ENCODE measurements at regions not wholly inside any gene's neighbourhood (a gene's known extent, or its start where the extent isn't known, plus 50 kb on each side); places are given as distances from the start of the nearest gene placed in this dataset.

DNA sequence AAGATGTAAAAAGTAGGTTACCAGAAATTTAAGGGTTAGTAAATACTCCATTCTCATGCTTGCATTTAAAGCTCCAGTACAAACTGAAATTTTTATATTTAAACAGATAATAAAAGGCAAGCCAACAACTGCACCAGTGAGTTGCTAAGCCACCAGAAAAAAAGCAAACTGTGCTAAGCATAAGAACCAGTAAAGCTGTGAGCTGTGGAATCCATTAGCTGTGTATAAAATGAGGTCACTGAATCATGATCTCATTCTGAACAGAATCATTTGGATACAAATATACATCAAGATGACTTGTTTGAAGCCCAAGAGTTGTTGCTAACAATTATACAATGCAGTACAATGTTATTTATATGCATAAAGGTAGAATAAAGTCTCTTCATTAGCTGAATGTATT is 1312.2 kb downstream of the SI start:
- TF ChIP-seq POLR2A (IDR thresholded peaks at IDR 0.05) (no peak), CTCF (IDR thresholded peaks at IDR 0.05) (no peak)
- H3K4me1 ChIP-seq: no peaks in the 10 kb centered on the region
- no peak for ATAC-seq

DNA sequence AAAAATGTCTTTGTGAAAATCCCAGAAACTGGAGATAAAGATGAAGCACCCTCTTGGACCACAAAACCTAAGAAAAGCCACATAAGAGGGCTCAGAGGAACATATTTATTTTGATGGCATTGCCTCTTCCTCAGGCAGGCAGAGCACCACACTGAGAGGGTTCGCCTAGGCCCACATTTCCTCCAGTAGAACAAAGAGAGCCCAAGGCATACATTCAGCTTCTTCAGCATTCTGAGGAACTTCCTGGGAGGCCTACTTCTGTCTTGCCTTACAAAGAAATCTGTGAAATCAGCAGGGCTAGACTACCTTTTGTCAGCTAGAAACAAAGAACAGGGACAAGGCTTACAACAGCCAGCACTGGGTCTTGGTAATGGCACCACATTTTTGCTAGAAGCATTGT is 1325.3 kb downstream of the SI start:
- ATAC-seq (no peak), DNase-seq (no peak)
- H3K4me1 ChIP-seq: no peaks in the 10 kb centered on the region
- H3K4me3 ChIP-seq: no peak overlapping the region
- no peaks in the 10 kb centered on the region for H3K36me3 ChIP-seq
- no CpG with 5 or more reads among the region's 1 CpG for WGBS (ENCODE audit: insufficient coverage, low coverage, low lambda C conversion rate, missing lambda C conversion rate)
- intact Hi-C loops (cut with DNase I): no loop called here
- no peaks in the 10 kb centered on the region for H3K9me3 ChIP-seq
- H3K27me3 ChIP-seq: no peaks in the 10 kb centered on the region
- TF ChIP-seq POLR2A (IDR thresholded peaks at IDR 0.05) (no peak), CTCF (IDR thresholded peaks at IDR 0.05) (no peak)
- no peak overlapping the region for H3K27ac ChIP-seq

More for the DNA sequence above, 1312.2 kb downstream of the SI start:
- H3K4me3 ChIP-seq: no peak overlapping the region
- no peaks in the 10 kb centered on the region for H3K27me3 ChIP-seq
- H3K27ac ChIP-seq: no peak overlapping the region
- no peak for DNase-seq
- intact Hi-C loops (cut with DNase I): no loop called here
- H3K9me3 ChIP-seq: no peaks in the 10 kb centered on the region
- H3K36me3 ChIP-seq: no peaks in the 10 kb centered on the region

- DNase-seq (no peak), ATAC-seq (peak in 2 of 4 donors; percentile 40 to 60)
- TF ChIP-seq CTCF (IDR thresholded peaks at IDR 0.05) (no peak), POLR2A (IDR thresholded peaks at IDR 0.05) (no peak)
- no peaks in the 10 kb centered on the region for H3K9me3 ChIP-seq
- no peaks in the 10 kb centered on the region for H3K27me3 ChIP-seq
- intact Hi-C loops (cut with DNase I): no loop called here
- H3K4me1 ChIP-seq: no peaks in the 10 kb centered on the region
- no peak overlapping the region for H3K4me3 ChIP-seq
- no peak overlapping the region for H3K27ac ChIP-seq
- H3K36me3 ChIP-seq: no peaks in the 10 kb centered on the region
- whole genome bisulfite sequencing (ENCODE audit: insufficient coverage, low coverage, low lambda C conversion rate, missing lambda C conversion rate): 23% methylated on average over 2 of the region's 2 CpGs
These were observed 1333.1 kb downstream of the SI start for GRCh38 chr3:163745204-163745603.

- Histone ChIP-seq H3K27me3 (no peaks in the 10 kb centered on the region), H3K36me3 (no peaks in the 10 kb centered on the region), H3K4me1 (no peaks in the 10 kb centered on the region), H3K4me3 (no peak overlapping the region), H3K9me3 (no peaks in the 10 kb centered on the region), H3K27ac (no peak overlapping the region)
- no peak for ATAC-seq
- intact Hi-C loops (cut with DNase I): no loop called here
- TF ChIP-seq POLR2A (IDR thresholded peaks at IDR 0.05) (no peak), CTCF (IDR thresholded peaks at IDR 0.05) (no peak)
- 52% methylated on average over 1 of the region's 1 CpG for WGBS (ENCODE audit: insufficient coverage, low coverage, low lambda C conversion rate, missing lambda C conversion rate)
- no peak for DNase-seq
These were observed 1342.9 kb downstream of the SI start for GRCh38 chr3:163735394-163735793.

GRCh38 chr3:163730684-163731083 is 1347.6 kb downstream of the SI start:
- intact Hi-C loops (cut with DNase I): no loop called here
- H3K9me3 ChIP-seq: no peaks in the 10 kb centered on the region
- no peaks in the 10 kb centered on the region for H3K4me1 ChIP-seq
- H3K27me3 ChIP-seq: no peaks in the 10 kb centered on the region
- H3K27ac ChIP-seq: no peak overlapping the region
- DNase-seq: no peak
- TF ChIP-seq POLR2A (IDR thresholded peaks at IDR 0.05): no peak
- no peak for TF ChIP-seq CTCF (IDR thresholded peaks at IDR 0.05)
- WGBS (ENCODE audit: insufficient coverage, low coverage, low lambda C conversion rate, missing lambda C conversion rate): 40% methylated on average over 2 of the region's 2 CpGs
- ATAC-seq: peak in 3 of 4 donors; percentile 61 to 63 (median 61)
- no peak overlapping the region for H3K4me3 ChIP-seq
- H3K36me3 ChIP-seq: no peaks in the 10 kb centered on the region
